GM12878 (cell line): ENCODE measurements at regions not wholly inside any gene's neighbourhood (a gene's known extent, or its start where the extent isn't known, plus 50 kb on each side); places are given as distances from the start of the nearest gene placed in this dataset.

Experiments
- BRCA1 ChIP-seq: IDR thresholded peaks from 2 replicates; pipeline ENCODE4 v1.6.1; 2011; ENCODE audit warnings: low read depth, low read length, improper control_type of control experiment
- CREB1 ChIP-seq: IDR thresholded peaks from 2 replicates; pipeline ENCODE4 v1.6.1; 2012; ENCODE audit warnings: low read depth, mild to moderate bottlenecking, inconsistent platforms
- CTCF ChIP-seq, 3 experiments: IDR thresholded peaks in 2 of 3; conservative IDR thresholded peaks in 1 of 3; 2 replicates each; pipeline ENCODE4 v1.5.1; 2011; ENCODE audit warnings: low read depth in 3 of 3, low read length in 3 of 3, mild to moderate bottlenecking in 3 of 3, control low read depth in 2 of 3, moderate library complexity in 2 of 3, inconsistent platforms in 1 of 3, mixed read lengths in 1 of 3; ENCODE audit not compliant: control insufficient read depth in 2 of 3, insufficient read depth in 1 of 3; ENCODE audit errors: extremely low read depth in 1 of 3
- FOXM1 ChIP-seq: IDR thresholded peaks from 2 replicates; pipeline ENCODE4 v1.6.1; 2012; ENCODE audit warnings: low read depth, mild to moderate bottlenecking, inconsistent platforms, low read length, moderate library complexity
- IRF3 ChIP-seq: fragments of 450-650 bp; IDR thresholded peaks from 2 replicates; pipeline ENCODE4 v1.6.1; 2014; ENCODE audit warnings: mild to moderate bottlenecking
- TAF1 ChIP-seq: IDR thresholded peaks from 2 replicates; pipeline ENCODE4 v1.6.1; 2011; ENCODE audit warnings: mild to moderate bottlenecking, low read depth, low read length, borderline replicate concordance

- TF ChIP-seq BRCA1: no peak
- no peak for TF ChIP-seq IRF3
- no peak for TF ChIP-seq CREB1
- TF ChIP-seq FOXM1: no peak
- no peak for TF ChIP-seq CTCF (IDR thresholded peaks at IDR 0.05 in 2 of 3, conservative IDR thresholded peaks at IDR 0.05 in 1 of 3; ENCODE audit: control insufficient read depth in 2 of 3, extremely low read depth in 1 of 3, insufficient read depth in 1 of 3, low read depth in 3 of 3, low read length in 3 of 3)
- TF ChIP-seq TAF1: no peak
Measured at GRCh38 chr2:181294979-181295378, 162.2 kb upstream of the ITGA4 start.
